ENCODE measurements at regions not wholly inside any gene's neighbourhood (a gene's known extent, or its start where the extent isn't known, plus 50 kb on each side); places are given as distances from the start of the nearest gene placed in this dataset.

DNA sequence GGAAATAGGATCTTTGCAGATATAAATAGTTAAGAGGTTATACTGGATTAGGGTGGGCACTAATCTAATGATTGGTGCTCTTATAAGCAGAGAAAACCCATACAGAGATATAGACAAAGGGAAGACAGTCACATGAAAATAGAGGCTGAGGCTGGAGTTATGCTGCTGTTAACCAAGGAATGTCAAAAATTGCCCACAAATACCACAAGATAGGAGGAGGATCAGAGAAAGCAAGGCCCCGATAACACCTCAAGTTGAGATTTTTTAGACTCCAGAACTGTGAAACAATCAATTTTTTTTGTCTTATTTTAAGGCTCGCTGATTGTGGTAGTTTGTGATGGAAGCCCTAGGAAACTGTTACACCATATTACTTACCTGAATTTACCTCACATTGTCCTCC lies 513.2 kb downstream of the COL11A1 start:
- TF ChIP-seq, protein P1, sequence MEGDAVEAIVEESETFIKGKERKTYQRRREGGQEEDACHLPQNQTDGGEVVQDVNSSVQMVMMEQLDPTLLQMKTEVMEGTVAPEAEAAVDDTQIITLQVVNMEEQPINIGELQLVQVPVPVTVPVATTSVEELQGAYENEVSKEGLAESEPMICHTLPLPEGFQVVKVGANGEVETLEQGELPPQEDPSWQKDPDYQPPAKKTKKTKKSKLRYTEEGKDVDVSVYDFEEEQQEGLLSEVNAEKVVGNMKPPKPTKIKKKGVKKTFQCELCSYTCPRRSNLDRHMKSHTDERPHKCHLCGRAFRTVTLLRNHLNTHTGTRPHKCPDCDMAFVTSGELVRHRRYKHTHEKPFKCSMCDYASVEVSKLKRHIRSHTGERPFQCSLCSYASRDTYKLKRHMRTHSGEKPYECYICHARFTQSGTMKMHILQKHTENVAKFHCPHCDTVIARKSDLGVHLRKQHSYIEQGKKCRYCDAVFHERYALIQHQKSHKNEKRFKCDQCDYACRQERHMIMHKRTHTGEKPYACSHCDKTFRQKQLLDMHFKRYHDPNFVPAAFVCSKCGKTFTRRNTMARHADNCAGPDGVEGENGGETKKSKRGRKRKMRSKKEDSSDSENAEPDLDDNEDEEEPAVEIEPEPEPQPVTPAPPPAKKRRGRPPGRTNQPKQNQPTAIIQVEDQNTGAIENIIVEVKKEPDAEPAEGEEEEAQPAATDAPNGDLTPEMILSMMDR (conservative IDR thresholded peaks at IDR 0.05; ENCODE audit: low read length) = no peak
- no peak for TF ChIP-seq EZH2phosphoT487 (IDR thresholded peaks at IDR 0.05; ENCODE audit: borderline replicate concordance, low read depth, low read length)
